Esophagus squamous epithelium (tissue), 4 donors: ENCODE measurements at regions not wholly inside any gene's neighbourhood (a gene's known extent, or its start where the extent isn't known, plus 50 kb on each side); places are given as distances from the start of the nearest gene placed in this dataset.

ENCODE experiments used
- CTCF ChIP-seq, 6 experiments: fragments of 450-650 bp in 4 of 6; fragments of 200-600 bp in 2 of 6; sonication (generic) in 2 of 6; IDR thresholded peaks; one replicate each; pipeline ENCODE4 v1.5.1; 2016 to 2019; ENCODE audit warnings: antibody characterized with exemption in 6 of 6, mild to moderate bottlenecking in 4 of 6, moderate library complexity in 4 of 6
- POLR2A ChIP-seq, 4 donors: fragments of 450-650 bp; IDR thresholded peaks; one replicate each; pipeline ENCODE4 v1.6.1; 2017; ENCODE audit warnings: antibody characterized with exemption in 4 of 4, mild to moderate bottlenecking in 4 of 4, moderate library complexity in 3 of 4

- TF ChIP-seq CTCF (IDR thresholded peaks at IDR 0.05) (no peak), POLR2A (IDR thresholded peaks at IDR 0.05) (no peak)
Measured at GRCh38 chr4:32824336-32824735, 2104.2 kb downstream of the PCDH7 start.
